ENCODE measurements at regions not wholly inside any gene's neighbourhood (a gene's known extent, or its start where the extent isn't known, plus 50 kb on each side); places are given as distances from the start of the nearest gene placed in this dataset.

- Histone ChIP-seq H3K18ac (ENCODE audit: extremely low read depth, low read length) (no peak overlapping the region), H2BK120ac (replicated peaks; ENCODE audit: low read depth, low read length) (no peak overlapping the region), H3K4me1 (replicated peaks in 1 of 4; ENCODE audit: control insufficient read depth in 3 of 4, insufficient read depth in 4 of 4, low read length in 3 of 4) (peaks cover 0 to 5% (median 3%) of the 10 kb centered on the region in 4 experiments; a peak in 5 of 7 replicates), H3K23ac (ENCODE audit: insufficient read length) (no peak overlapping the region), H3K23me2 (ENCODE audit: low read depth, low read length) (no peaks in the 10 kb centered on the region), H3K27ac (ENCODE audit: low read depth, low read length) (no peak overlapping the region), H2BK20ac (ENCODE audit: low read length) (no peak overlapping the region), H4K20me1 (replicated peaks in 1 of 2; ENCODE audit: control insufficient read depth in 1 of 2, insufficient read depth in 2 of 2, low read length in 2 of 2) (no peaks in the 10 kb centered on the region), H3K79me2 (ENCODE audit: control insufficient read depth in 1 of 2, insufficient read depth in 2 of 2, low read length in 2 of 2) (no peaks in the 10 kb centered on the region), H3K36me3 (ENCODE audit: control insufficient read depth in 2 of 4, insufficient read depth in 4 of 4, low read length in 3 of 4) (no peaks in the 10 kb centered on the region), H2BK5ac (ENCODE audit: low read depth, low read length) (no peak overlapping the region), H3K4ac (replicated peaks; ENCODE audit: insufficient read length, low read depth, low read length) (no peak overlapping the region), H2BK15ac (ENCODE audit: low read length) (no peak overlapping the region), H3K14ac (ENCODE audit: insufficient read length) (no peak overlapping the region), H3K79me1 (ENCODE audit: low read depth, low read length) (no peaks in the 10 kb centered on the region), H2AFZ (ENCODE audit: low read length) (no peak overlapping the region), H2BK12ac (ENCODE audit: low read depth, low read length) (no peak overlapping the region), H4K5ac (ENCODE audit: insufficient read length, low read depth, low read length) (no peak overlapping the region), H4K91ac (replicated peaks; ENCODE audit: insufficient read length, low read length) (no peak overlapping the region), H2AK5ac (ENCODE audit: low read depth, low read length) (no peak overlapping the region), H3K9ac (replicated peaks in 1 of 4; ENCODE audit: extremely low read depth in 1 of 4, low read depth in 3 of 4, low read length in 3 of 4) (no peak overlapping the region), H3K9me3 (ENCODE audit: insufficient read depth in 2 of 2, low read depth in 1 of 2, low read length in 1 of 2) (peaks cover 13 to 14% of the 10 kb centered on the region in 2 experiments), H3K56ac (replicated peaks; ENCODE audit: insufficient read length, low read depth, low read length) (no peak overlapping the region), H3K27me3 (replicated peaks in 1 of 4; ENCODE audit: control insufficient read depth in 3 of 4, extremely low read depth in 1 of 4, insufficient read depth in 3 of 4, low read length in 3 of 4) (peaks cover 0 to 19% (median 4%) of the 10 kb centered on the region in 4 experiments; a peak in 5 of 7 replicates), H3K4me3 (ENCODE audit: extremely low read depth in 1 of 4, insufficient read depth in 2 of 4, low read depth in 3 of 4, low read length in 4 of 4) (no peak overlapping the region), H4K8ac (ENCODE audit: extremely low read depth, insufficient read depth, low read length) (no peak overlapping the region), H3K4me2 (ENCODE audit: insufficient read depth in 1 of 2, low read depth in 2 of 2, low read length in 2 of 2) (no peak overlapping the region)
- ChIA-PET CTCF (ENCODE audit: partially characterized antibody) (interaction anchor here (1.3 kb wide), 1 partner anchor 9 kb away, joined by 4 read pairs; no protein-coding TSS in a partner anchor), POLR2A (ENCODE audit: partially characterized antibody) (no interaction called here)
- no peak for FAIRE-seq
- 84% methylated on average over 6 of the region's 6 CpGs; no CpG with 5 or more reads in 1 of the 2 experiments for WGBS, 2 experiments (ENCODE audit: extremely low coverage in 1 of 2, insufficient coverage in 1 of 2, insufficient read length in 1 of 2, insufficient replicate concordance in 2 of 2, low coverage in 1 of 2, low lambda C conversion rate in 2 of 2, missing lambda C conversion rate in 1 of 2)
- no peak for DNase-seq (ENCODE audit: low read depth in 1 of 2, low spot score in 2 of 2)
- TF ChIP-seq SIX5 (IDR thresholded peaks at IDR 0.05; ENCODE audit: low read depth, low read length) (no peak), RFX5 (IDR thresholded peaks at IDR 0.05; ENCODE audit: borderline replicate concordance, low read depth, low read length) (no peak), SAP30 (IDR thresholded peaks at IDR 0.05; ENCODE audit: insufficient read depth, insufficient replicate concordance, low read length) (no peak)
Measured at GRCh38 chr9:96038914-96039313, 163.4 kb downstream of the ERCC6L2 start.
